ENCODE measurements at regions not wholly inside any gene's neighbourhood (a gene's known extent, or its start where the extent isn't known, plus 50 kb on each side); places are given as distances from the start of the nearest gene placed in this dataset.

DNA sequence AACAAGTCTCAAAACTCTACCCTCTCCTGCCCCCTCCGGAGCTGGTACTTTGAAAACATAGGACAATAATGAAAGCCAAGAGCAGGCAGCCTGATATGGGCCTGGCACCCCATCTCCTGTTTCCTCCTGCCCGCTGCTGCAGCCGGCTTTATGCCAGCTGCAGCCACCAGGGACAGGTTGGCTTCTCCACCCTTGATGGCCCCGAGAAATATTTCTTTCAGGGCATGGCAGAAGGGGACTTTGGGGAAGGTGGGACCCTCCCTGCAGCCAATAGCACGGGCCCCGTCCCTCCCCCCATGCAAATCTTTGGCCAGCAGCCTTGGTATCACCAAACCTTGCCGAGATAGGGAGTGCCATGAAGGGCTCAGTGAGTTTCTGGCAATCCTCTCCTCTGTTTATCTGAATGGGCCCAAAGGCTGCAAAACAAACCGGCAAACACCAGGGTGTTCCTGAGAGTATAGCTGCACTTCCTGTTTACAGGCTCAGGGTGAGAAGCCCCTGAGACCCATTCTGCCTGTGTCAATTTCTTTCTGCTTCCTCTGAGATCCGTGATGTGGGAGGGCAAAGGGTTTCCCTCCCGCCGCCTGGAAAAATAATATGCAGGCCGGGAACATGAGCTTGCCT is 73.4 kb upstream of the BOD1 start:
- DNase-seq (ENCODE audit: low read depth) = no peak

DNA sequence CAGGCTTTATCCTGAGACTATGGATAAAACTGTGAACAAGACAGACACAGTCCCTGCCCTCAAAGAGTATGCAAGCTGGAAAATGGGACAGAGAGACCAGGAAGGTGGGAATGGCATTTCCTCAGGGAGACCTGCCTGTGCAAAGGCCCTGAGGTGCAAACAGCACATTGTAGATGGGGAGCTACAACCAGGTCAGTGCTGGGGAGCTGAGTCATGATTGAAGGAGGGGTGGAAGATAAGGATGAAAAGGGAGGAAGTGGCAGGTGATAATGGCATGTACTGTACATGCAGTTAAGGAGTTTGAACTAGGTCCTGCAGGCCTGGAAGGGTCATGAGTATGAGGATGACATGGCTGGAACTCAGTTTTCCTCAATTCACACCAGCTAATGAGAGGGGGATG is 75.5 kb upstream of the BOD1 start:
- no peak for DNase-seq (ENCODE audit: low read depth)

DNA sequence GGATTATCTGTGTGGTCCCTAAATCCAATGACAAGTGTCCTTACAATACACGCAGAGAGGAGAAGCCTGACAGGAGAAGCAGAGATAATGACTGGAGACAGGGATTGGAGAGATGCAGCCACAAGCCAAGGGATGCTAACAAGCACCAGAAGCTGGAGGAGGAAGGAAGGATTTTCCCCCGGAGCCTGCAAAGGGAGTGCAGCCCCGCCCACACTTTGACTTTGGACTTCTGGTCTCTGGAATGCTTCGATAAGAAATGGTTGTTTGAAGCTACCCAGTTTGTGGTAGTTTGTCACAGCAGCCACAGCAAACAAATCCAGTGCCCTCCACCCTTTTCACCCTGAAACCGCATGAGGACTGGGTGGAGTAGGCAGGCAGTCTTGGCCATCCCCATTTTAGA is 77.2 kb upstream of the BOD1 start:
- DNase-seq (ENCODE audit: low read depth) = no peak

DNA sequence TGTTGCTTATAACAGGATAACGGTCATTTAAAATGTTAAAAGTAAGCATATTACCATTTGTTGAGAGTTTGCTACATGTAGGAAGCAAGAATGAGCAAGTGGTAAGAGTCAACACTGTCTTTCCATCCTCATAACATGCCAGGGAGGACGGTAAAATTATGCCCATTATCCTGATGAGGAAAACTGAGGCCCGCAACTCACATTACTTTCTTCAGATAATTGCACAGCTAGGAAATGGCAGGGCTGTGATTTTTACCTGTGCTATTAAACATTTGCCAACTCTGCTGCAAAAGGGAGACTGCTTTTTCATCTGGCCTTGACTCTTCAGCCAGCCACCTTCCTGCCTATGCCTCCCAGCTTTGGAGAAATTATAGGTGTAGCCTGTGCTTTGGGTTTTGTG is 79.8 kb upstream of the BOD1 start:
- no peak for DNase-seq (ENCODE audit: low read depth)

DNA sequence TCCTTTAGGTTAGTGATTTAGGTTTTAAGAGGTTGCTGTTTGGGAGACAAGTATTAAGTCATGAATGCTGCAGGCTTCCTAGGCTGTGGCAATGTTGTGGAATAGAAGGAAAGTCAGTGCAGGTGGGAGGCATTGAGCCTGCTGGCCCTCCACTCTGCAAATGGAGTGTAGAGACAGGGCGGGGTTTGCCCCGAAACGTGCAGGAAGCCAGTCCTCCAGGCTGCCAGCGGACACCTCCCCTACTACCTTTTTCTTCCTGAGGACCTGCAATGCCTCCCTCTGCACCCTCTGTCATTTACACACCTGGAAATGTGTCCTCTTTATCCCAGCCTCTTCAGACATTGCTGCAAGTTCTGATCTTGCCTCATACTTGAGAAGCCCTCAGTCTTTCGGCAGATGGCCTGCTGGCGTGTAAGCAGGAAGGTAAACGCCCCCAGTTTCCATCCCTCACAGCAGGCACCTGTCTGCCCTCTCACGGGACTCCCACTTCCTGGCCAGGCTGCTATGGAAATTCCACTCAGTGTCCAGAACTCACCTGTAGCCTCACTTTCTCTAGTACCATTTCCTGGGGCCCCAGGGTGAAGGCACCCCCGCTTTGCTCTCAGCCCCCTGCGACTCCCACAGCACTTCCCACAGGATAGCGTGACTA is 81.6 kb upstream of the BOD1 start:
- DNase-seq (ENCODE audit: low read depth) = no peak

DNA sequence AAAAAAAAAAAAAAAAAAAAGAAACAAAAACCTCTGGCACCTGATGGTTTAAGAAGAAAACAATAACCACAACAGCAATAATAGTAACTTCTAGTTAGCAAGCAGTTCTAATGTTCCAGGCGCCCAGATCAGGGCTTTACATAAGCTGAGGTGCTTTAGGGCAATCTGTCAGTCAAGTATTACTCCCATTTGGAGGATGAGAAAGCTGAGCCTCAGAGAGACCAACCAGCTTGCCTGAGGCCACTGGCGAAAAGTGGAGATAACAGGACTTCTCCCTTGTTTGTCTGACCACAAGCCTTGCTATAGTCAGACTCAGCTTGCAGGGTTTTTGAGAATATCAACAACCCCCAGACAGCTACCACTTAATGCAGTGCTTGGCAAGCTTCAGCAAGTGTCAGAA is 83.5 kb upstream of the BOD1 start:
- DNase-seq (ENCODE audit: low read depth) = no peak

DNA sequence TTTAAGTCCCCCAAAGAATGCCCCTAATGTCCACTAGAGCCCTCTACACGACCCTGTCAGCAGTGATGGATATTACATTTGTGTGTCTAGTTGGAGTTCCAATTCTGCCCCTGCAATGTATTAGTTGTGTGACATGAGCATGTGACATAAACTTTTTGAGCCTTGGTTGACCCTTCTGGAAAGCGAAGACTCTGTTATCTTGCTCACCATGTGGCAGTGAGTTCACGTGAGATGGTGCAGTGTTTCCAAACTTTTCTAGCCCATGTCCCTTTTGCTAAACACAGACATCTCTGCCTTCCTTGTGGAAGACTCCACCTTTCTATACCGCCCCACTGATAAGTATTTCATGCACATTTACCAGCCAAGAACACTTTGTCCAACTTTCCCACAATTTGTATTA is 87.0 kb upstream of the BOD1 start:
- no peak for DNase-seq (ENCODE audit: low read depth)

GRCh38 chr5:173704615-173705511 is 88.4 kb upstream of the BOD1 start:
- DNase-seq (ENCODE audit: low read depth) = no peak

GRCh38 chr5:173705512-173706044 is 89.1 kb upstream of the BOD1 start:
- no peak for DNase-seq (ENCODE audit: low read depth)

DNA sequence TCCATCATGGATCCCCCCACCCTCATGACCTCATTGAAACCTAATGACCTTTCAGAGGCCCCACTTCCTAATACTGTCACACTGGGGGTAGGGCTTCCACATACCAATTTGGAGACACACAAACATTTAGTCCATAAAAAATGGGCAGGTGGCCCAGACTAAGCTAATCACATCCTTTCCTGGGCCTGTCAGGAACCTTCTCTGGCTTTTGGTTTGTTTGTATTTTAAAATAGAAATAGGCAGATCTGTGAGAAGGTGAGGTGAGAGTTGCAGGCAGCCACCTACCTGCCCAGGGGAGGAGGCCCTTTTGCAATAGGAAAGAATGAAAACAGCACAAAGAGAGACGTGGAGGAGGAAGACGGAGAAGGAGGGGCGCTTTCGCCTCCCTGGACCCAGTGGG is 90.2 kb upstream of the BOD1 start:
- no peak for DNase-seq (ENCODE audit: low read depth)

- peak; percentile 6 for DNase-seq (ENCODE audit: low read depth)
Measured at GRCh38 chr5:173707392-173707791, 90.9 kb upstream of the BOD1 start.

GRCh38 chr5:173709145-173709544 is 92.7 kb upstream of the BOD1 start:
- DNase-seq (ENCODE audit: low read depth) = no peak

- DNase-seq (ENCODE audit: low read depth) = no peak
Measured at GRCh38 chr5:173709761-173710160, 93.3 kb upstream of the BOD1 start.

DNA sequence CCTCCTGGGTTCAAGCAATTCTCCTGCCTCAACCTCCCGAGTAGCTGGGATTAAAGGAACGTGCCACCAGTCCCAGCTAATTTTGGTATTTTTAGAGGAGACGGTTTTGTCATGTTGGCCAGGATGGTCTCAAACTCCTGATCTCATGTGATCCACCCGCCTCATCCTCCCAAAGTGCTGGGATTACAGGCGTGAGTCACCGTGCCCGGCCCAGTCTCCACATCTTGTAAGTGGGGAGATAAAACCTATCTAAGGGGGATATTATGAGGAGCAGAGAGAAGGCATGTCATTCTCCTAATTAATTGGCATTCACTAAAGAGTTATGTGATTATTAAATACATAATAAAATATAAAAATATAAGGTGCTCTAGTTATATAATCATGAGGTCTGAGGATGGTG is 94.1 kb upstream of the BOD1 start:
- DNase-seq (ENCODE audit: low read depth) = no peak

GRCh38 chr5:173711466-173711865 is 95.0 kb upstream of the BOD1 start:
- no peak for DNase-seq (ENCODE audit: low read depth)

GRCh38 chr5:173712609-173713175 is 96.2 kb upstream of the BOD1 start:
- DNase-seq (ENCODE audit: low read depth) = no peak

DNA sequence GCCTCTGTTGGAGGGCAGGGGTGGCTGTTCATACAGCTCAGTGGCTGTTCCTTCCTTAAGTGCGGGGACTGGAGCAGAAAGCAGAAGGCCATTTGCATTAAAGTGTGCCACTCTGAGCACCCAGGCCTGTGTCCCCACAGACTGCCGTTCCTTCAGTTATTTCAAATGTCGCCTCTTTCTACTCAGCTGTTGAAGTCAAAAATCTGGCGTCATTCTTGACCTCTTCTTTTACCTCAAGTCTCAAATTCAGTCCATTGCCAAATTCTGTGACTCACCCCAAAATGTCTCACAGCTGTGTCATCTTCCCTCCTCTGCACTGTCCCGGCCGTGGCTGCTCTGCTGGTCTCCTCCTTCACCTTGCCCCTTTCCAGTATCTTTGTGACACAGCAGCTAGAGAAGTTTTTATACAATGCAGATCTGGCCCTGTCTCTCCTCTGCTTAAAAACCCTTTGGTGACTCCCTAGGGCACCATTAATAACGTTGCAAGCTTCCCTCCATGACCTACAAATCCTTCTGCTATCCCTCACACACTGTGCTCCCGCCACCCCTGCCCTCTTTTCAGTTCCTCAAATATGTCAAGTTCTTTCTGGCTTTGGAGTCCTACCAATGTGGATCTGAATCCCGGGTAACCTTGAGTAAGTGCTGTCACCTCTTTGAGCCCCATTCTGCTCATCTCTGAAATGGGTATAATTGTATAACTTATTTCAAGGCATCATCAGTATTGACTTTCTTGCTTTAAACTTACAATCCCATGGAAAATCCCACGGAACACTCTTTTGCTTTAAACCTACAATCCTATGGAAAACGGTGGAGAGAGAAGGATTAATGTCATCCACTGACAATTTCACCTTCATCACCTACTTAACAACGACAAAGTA is 98.3 kb upstream of the BOD1 start:
- DNase-seq (ENCODE audit: low read depth) = peak; percentile 28

GRCh38 chr5:173715607-173716006 is 99.2 kb upstream of the BOD1 start:
- DNase-seq (ENCODE audit: low read depth) = peak; percentile 9

DNA sequence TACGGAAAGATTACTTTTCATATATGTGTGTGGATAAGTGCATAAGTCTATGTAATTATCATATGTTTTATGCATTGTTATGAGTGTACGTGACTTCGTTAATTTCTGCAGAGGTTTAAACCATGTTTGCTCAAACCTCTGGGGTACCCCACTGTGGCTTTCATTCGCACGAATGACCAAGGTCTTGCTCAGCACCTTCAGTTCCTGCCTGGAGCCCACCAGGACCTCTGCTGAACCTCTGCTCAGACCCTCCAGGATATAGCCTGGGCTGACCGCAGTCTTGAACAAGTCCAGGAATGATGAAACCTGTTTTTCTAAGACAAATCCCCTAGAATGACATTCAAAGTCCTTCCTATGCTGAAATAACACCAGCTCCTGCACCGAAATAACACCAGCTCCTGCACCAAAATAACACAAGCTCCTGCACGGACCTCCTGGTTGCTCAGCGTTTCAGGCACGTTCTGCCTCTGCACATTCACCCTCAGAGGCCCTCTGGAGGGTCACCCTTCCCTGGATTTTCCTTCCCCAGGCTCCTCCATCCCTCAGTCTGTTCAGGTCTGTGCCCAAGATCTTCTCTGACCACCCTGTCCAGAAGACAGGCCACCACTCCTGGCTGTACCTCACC is 99.7 kb upstream of the BOD1 start:
- DNase-seq (ENCODE audit: low read depth) = no peak

DNA sequence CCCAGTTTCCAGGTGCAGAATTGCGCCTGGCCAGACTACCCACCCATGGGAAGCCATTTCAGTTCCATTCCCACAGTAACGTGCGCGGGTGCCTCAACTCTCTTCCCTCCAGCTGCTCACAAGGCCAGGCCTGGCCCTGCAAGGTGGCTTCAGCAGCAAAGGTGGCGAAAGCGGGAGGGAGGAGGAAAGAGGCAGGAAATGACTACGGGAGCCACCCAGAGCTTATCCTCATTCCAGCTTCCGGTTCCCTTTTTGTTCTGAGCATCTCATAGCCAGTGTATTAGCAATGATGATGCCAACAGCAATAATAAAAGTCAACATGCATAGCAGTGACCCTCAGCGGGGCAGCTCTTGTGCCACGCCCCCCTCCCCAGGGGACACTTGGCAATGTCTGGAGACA is 101.5 kb upstream of the BOD1 start:
- no peak for DNase-seq (ENCODE audit: low read depth)

- DNase-seq (ENCODE audit: low read depth) = no peak
Measured at GRCh38 chr5:173718469-173718868, 102.0 kb upstream of the BOD1 start.

Data from fibroblast of the conjunctiva (primary cell).